OCI-LY7 (cell line): ENCODE measurements at regions not wholly inside any gene's neighbourhood (a gene's known extent, or its start where the extent isn't known, plus 50 kb on each side); places are given as distances from the start of the nearest gene placed in this dataset.

Source experiments
- BruUV-seq: library from RNA; stranded (reverse); fragments of 400-500 nt; replicated peaks from 2 replicates; lab custom pipeline; 2021; lab: Mats Ljungman, UMichigan
- CTCF ChIA-PET: fragments of 300-600 bp; sonication (Branson Sonifier 250); formaldehyde crosslinking; loops from one replicate; lab custom pipeline; 2022; ENCODE audit warnings: antibody characterized with exemption; ENCODE audit not compliant: unreplicated experiment; lab: Charles Lee
- POLR2A ChIA-PET: fragments of 300-600 bp; sonication (Branson Sonifier 250); formaldehyde crosslinking; loops from one replicate; lab custom pipeline; 2022; ENCODE audit warnings: antibody characterized with exemption; lab: Charles Lee
- DNase-seq: peaks from one replicate; pipeline ENCODE4 v3.0.0-alpha.2; 2015; ENCODE audit warnings: low spot score
- H2AFZ ChIP-seq: fragments of 200-600 bp; sonication (generic), shearing (Covaris generic); 2 replicates; pipeline ENCODE4 v1.6.1; 2014; ENCODE audit warnings: mild to moderate bottlenecking, antibody characterized with exemption, low read length, moderate library complexity
- H3K27ac ChIP-seq: fragments of 200-600 bp; sonication (generic); 2 replicates; pipeline ENCODE4 v1.5.1; 2014; ENCODE audit warnings: mixed run types, low read depth, mild to moderate bottlenecking, moderate library complexity, low read length, inconsistent platforms; ENCODE audit not compliant: poor library complexity, severe bottlenecking
- H3K36me3 ChIP-seq: fragments of 200-600 bp; sonication (generic); 2 replicates; pipeline ENCODE4 v1.6.1; 2014; ENCODE audit warnings: mild to moderate bottlenecking, antibody characterized with exemption, low read length, moderate library complexity, mixed read lengths; ENCODE audit not compliant: insufficient read depth
- H3K4me1 ChIP-seq: fragments of 200-600 bp; sonication (generic); 2 replicates; pipeline ENCODE4 v1.5.1; 2014; ENCODE audit warnings: mild to moderate bottlenecking, low read length; ENCODE audit not compliant: insufficient read depth, poor library complexity, severe bottlenecking
- H3K4me2 ChIP-seq: fragments of 200-600 bp; sonication (generic); 2 replicates; pipeline ENCODE4 v1.6.1; 2014; ENCODE audit warnings: mild to moderate bottlenecking, low read length
- H3K4me3 ChIP-seq: fragments of 200-600 bp; sonication (generic); 2 replicates; pipeline ENCODE4 v1.5.1; 2014; ENCODE audit warnings: mild to moderate bottlenecking, low read depth, low read length; ENCODE audit not compliant: poor library complexity, severe bottlenecking
- H3K79me2 ChIP-seq: fragments of 200-600 bp; sonication (generic); 2 replicates; pipeline ENCODE4 v1.6.1; 2016; ENCODE audit warnings: low read depth, mild to moderate bottlenecking, low read length, moderate library complexity, mixed read lengths; ENCODE audit not compliant: insufficient read depth
- H3K9me2 ChIP-seq: fragments of 200-600 bp; sonication (generic); 2 replicates; pipeline ENCODE4 v1.6.1; 2016; ENCODE audit warnings: mild to moderate bottlenecking, low read length, mixed read lengths; ENCODE audit not compliant: insufficient read depth
- H3K9me3 ChIP-seq: fragments of 200-600 bp; sonication (generic); 2 replicates; pipeline ENCODE4 v1.6.1; 2014; ENCODE audit warnings: mild to moderate bottlenecking, mixed run types, low read length, mixed read lengths
- H4K20me1 ChIP-seq: fragments of 200-600 bp; sonication (generic); 2 replicates; pipeline ENCODE4 v1.6.1; 2014; ENCODE audit warnings: mild to moderate bottlenecking, antibody characterized with exemption, low read length, moderate library complexity, mixed read lengths; ENCODE audit not compliant: insufficient read depth
- CTCF ChIP-seq: fragments of 200-600 bp; sonication (generic); conservative IDR thresholded peaks from 2 replicates; pipeline ENCODE4 v1.5.1; 2014; ENCODE audit warnings: mild to moderate bottlenecking, antibody characterized with exemption, low read length, moderate library complexity, mixed read lengths
- EZH2phosphoT487 ChIP-seq: fragments of 200-600 bp; sonication (generic); IDR thresholded peaks from 2 replicates; pipeline ENCODE4 v1.6.1; 2018; ENCODE audit warnings: low read depth, borderline replicate concordance, mild to moderate bottlenecking, mixed run types, antibody characterized with exemption, low read length, moderate library complexity, mixed read lengths
- intact Hi-C: fragments of 100-400 bp; cut with micrococcal nuclease; formaldehyde crosslinking; loops from one replicate; pipeline ENCODE4 v1.10.0; 2022; ENCODE audit not compliant: unreplicated experiment

DNA sequence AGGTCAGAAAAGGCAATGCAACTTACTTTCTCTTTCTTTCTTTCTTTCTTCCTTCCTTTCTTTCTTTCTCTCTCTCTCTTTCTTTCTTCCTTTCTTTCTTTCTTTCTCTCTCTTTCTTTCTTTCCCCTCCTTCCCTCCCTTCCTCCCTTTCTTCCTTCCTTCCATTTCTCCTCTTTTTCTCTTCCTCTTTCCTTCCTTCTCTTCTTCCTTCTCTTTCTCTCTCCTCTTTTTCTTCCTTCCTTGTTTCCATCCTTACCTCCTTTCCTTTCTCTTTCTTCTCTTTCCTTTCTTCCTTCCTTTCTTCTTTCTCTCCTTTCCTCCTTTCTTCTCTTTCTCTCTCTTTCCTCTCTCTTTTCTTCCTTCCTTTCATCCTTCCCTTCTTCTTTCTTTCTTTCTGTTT is 819.8 kb upstream of the SOX9 start:
- H3K79me2 ChIP-seq: no peaks in the 10 kb centered on the region
- H3K4me3 ChIP-seq: no peak overlapping the region
- H2AFZ ChIP-seq: no peak overlapping the region
- no peaks in the 10 kb centered on the region for H4K20me1 ChIP-seq
- H3K4me1 ChIP-seq: no peaks in the 10 kb centered on the region
- peaks cover 2% of the 10 kb centered on the region; the same call in 1 of the 2 replicates for H3K9me3 ChIP-seq
- ChIA-PET CTCF (interaction anchor here (0.6 kb wide), 1 partner anchor 118 kb away, joined by 3 read pairs; no protein-coding TSS in a partner anchor), POLR2A (interaction anchor here (0.6 kb wide), 1 partner anchor 57 kb away, joined by 4 read pairs; no protein-coding TSS in a partner anchor)
- DNase-seq: no peak
- no peak for TF ChIP-seq EZH2phosphoT487
- TF ChIP-seq CTCF: no peak
- H3K27ac ChIP-seq: no peak overlapping the region
- H3K9me2 ChIP-seq: no peaks in the 10 kb centered on the region
- no peaks in the 10 kb centered on the region for H3K36me3 ChIP-seq
- intact Hi-C loops: no loop called here
- no peak overlapping the region for H3K4me2 ChIP-seq
- BruUV-seq: no TSS peak

GRCh38 chr17:71302721-71303549 is 817.9 kb upstream of the SOX9 start:
- no peaks in the 10 kb centered on the region for H3K9me2 ChIP-seq
- H3K4me1 ChIP-seq: no peaks in the 10 kb centered on the region
- H3K4me2 ChIP-seq: no peak overlapping the region
- intact Hi-C loops: no loop called here
- H3K27ac ChIP-seq: no peak overlapping the region
- ChIA-PET CTCF (no interaction called here), POLR2A (no interaction called here)
- H3K79me2 ChIP-seq: no peaks in the 10 kb centered on the region
- H2AFZ ChIP-seq: no peak overlapping the region
- BruUV-seq: no TSS peak
- peaks cover 4% of the 10 kb centered on the region; the same call in 1 of the 2 replicates for H3K9me3 ChIP-seq
- no peak for DNase-seq
- no peaks in the 10 kb centered on the region for H4K20me1 ChIP-seq
- no peaks in the 10 kb centered on the region for H3K36me3 ChIP-seq
- TF ChIP-seq CTCF (no peak), EZH2phosphoT487 (no peak)
- H3K4me3 ChIP-seq: no peak overlapping the region
